CD4-positive, CD25-positive, alpha-beta regulatory T cell (primary cell): ENCODE measurements at regions not wholly inside any gene's neighbourhood (a gene's known extent, or its start where the extent isn't known, plus 50 kb on each side); places are given as distances from the start of the nearest gene placed in this dataset.

Experiments
- ATAC-seq, 2 donors: fragments of 150-1000 bp; cut with Tn5 transposase; one replicate each; pipeline ENCODE4 v1.10.0; 2021; ENCODE audit warnings: low read depth in 2 of 2, moderate number of reproducible peaks in 2 of 2, moderate library complexity in 1 of 2
- DNase-seq, 3 donors: peaks; one replicate each; pipeline versions ENCODE4 v3.0.0 to v3.0.0-alpha.2; 2012 to 2022; ENCODE audit warnings: mixed read lengths in 1 of 3
- H3K27ac ChIP-seq: one replicate; pipeline ENCODE4 v1.7.0; 2013; ENCODE audit warnings: mild to moderate bottlenecking, low read length; ENCODE audit not compliant: insufficient read depth, poor library complexity, severe bottlenecking
- H3K27me3 ChIP-seq: one replicate; pipeline ENCODE4 v1.7.0; 2013; ENCODE audit warnings: low read length; ENCODE audit not compliant: control insufficient read depth, insufficient read depth
- H3K36me3 ChIP-seq: one replicate; pipeline ENCODE4 v1.7.0; 2013; ENCODE audit warnings: mild to moderate bottlenecking, low read length, moderate library complexity; ENCODE audit not compliant: control insufficient read depth, insufficient read depth
- H3K4me1 ChIP-seq: 2 replicates; pipeline ENCODE4 v1.7.0; 2013; ENCODE audit warnings: mild to moderate bottlenecking, low read length; ENCODE audit not compliant: insufficient read depth, control insufficient read depth, poor library complexity, severe bottlenecking
- H3K4me3 ChIP-seq: one replicate; pipeline ENCODE4 v1.7.0; 2013; ENCODE audit warnings: low read depth, mild to moderate bottlenecking, low read length, moderate library complexity
- H3K9me3 ChIP-seq, 2 experiments: 1 replicate in 1 of 2; 2 replicates in 1 of 2; pipeline ENCODE4 v1.7.0; 2013; ENCODE audit warnings: low read length in 2 of 2, mild to moderate bottlenecking in 1 of 2, moderate library complexity in 1 of 2; ENCODE audit not compliant: control insufficient read depth in 2 of 2
- H3K27ac Mint-ChIP-seq, 3 donors: one replicate each; pipeline ENCODE4 v1.8.0; 2020 to 2022; ENCODE audit warnings: mild to moderate bottlenecking in 3 of 3, mixed read lengths in 3 of 3, moderate library complexity in 2 of 3
- H3K27me3 Mint-ChIP-seq: one replicate; pipeline ENCODE4 v1.8.0; 2022; ENCODE audit warnings: mild to moderate bottlenecking, mixed read lengths
- H3K36me3 Mint-ChIP-seq: one replicate; pipeline ENCODE4 v1.8.0; 2020; ENCODE audit warnings: mixed read lengths
- H3K4me1 Mint-ChIP-seq, 4 donors: one replicate each; pipeline ENCODE4 v1.8.0; 2020 to 2022; ENCODE audit warnings: mixed read lengths in 4 of 4, mild to moderate bottlenecking in 1 of 4
- H3K4me3 Mint-ChIP-seq, 4 donors: one replicate each; pipeline ENCODE4 v1.8.0; 2020 to 2022; ENCODE audit warnings: mild to moderate bottlenecking in 4 of 4, mixed read lengths in 4 of 4, moderate library complexity in 3 of 4
- H3K9me3 Mint-ChIP-seq, 7 donors: one replicate each; pipeline ENCODE4 v1.8.0; 2020 to 2022; ENCODE audit warnings: mixed read lengths in 7 of 7, mild to moderate bottlenecking in 3 of 7, moderate library complexity in 2 of 7

DNA sequence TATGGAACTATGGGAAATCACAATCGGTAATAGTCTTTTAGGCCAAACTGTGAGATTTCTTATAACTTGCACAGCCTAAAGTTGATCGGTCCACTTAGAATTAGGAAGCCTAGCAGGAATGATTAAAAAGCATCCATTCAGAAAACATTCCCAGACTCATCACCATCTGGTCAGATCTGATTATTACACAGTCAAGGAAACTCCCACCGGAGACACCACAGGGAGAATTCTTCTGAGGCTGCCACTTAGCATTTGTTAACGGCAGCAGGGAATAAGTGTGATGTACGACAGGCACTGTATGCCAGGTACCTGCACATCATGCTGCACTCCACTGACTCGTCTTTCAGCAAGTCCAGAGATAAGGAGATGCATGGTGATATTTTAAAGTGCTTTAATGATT is 227.6 kb upstream of the STEAP1 start:
- ATAC-seq = no peak
- no peaks in the 10 kb centered on the region for H3K4me1 ChIP-seq

GRCh38 chr7:89927762-89928161 is 226.5 kb upstream of the STEAP1 start:
- H3K4me1 Mint-ChIP-seq = no peaks in the 10 kb centered on the region
- H3K36me3 ChIP-seq = no peaks in the 10 kb centered on the region
- H3K27me3 ChIP-seq = no peaks in the 10 kb centered on the region
- H3K4me3 ChIP-seq = no peak overlapping the region
- H3K4me1 ChIP-seq = no peaks in the 10 kb centered on the region
- H3K4me3 Mint-ChIP-seq = no peak overlapping the region
- H3K27ac ChIP-seq = no peak overlapping the region
- H3K9me3 ChIP-seq = no peaks in the 10 kb centered on the region
- ATAC-seq (no peak), DNase-seq (no peak)
- no peaks in the 10 kb centered on the region for H3K36me3 Mint-ChIP-seq
- no peak overlapping the region for H3K27ac Mint-ChIP-seq
- H3K27me3 Mint-ChIP-seq = no peaks in the 10 kb centered on the region
- peaks cover 0 to 15% (median 3%) of the 10 kb centered on the region in 7 donors for H3K9me3 Mint-ChIP-seq

More for the DNA sequence above, 227.6 kb upstream of the STEAP1 start:
- no peak for DNase-seq
- Histone ChIP-seq H3K36me3 (no peaks in the 10 kb centered on the region), H3K27ac (no peak overlapping the region), H3K9me3 (no peaks in the 10 kb centered on the region), H3K4me3 (no peak overlapping the region), H3K27me3 (no peaks in the 10 kb centered on the region)
- no peaks in the 10 kb centered on the region for H3K27me3 Mint-ChIP-seq
- H3K9me3 Mint-ChIP-seq = peaks cover 0 to 15% (median 3%) of the 10 kb centered on the region in 7 donors
- H3K36me3 Mint-ChIP-seq = no peaks in the 10 kb centered on the region
- H3K27ac Mint-ChIP-seq = no peak overlapping the region
- H3K4me1 Mint-ChIP-seq = no peaks in the 10 kb centered on the region
- H3K4me3 Mint-ChIP-seq = no peak overlapping the region

- ATAC-seq (no peak), DNase-seq (no peak)
- no peaks in the 10 kb centered on the region for H3K4me1 ChIP-seq
- Mint-ChIP-seq H3K9me3 (peaks cover 0 to 12% (median 1%) of the 10 kb centered on the region in 7 donors), H3K4me3 (no peak overlapping the region), H3K4me1 (no peaks in the 10 kb centered on the region), H3K27me3 (no peaks in the 10 kb centered on the region), H3K27ac (no peak overlapping the region), H3K36me3 (no peaks in the 10 kb centered on the region)
- H3K27me3 ChIP-seq = no peaks in the 10 kb centered on the region
- no peaks in the 10 kb centered on the region for H3K36me3 ChIP-seq
- no peak overlapping the region for H3K27ac ChIP-seq
- no peaks in the 10 kb centered on the region for H3K9me3 ChIP-seq
- no peak overlapping the region for H3K4me3 ChIP-seq
These were observed 225.8 kb upstream of the STEAP1 start for GRCh38 chr7:89928451-89928850.

- no peak for ATAC-seq
These were observed 220.2 kb upstream of the STEAP1 start for GRCh38 chr7:89934101-89934500.

GRCh38 chr7:89943525-89944050 is 210.7 kb upstream of the STEAP1 start:
- H3K4me1 Mint-ChIP-seq = no peaks in the 10 kb centered on the region
- H3K9me3 Mint-ChIP-seq = peaks cover 0 to 17% (median 0%) of the 10 kb centered on the region in 7 donors
- no peaks in the 10 kb centered on the region for H3K36me3 Mint-ChIP-seq
- H3K27ac ChIP-seq = no peak overlapping the region
- no peaks in the 10 kb centered on the region for H3K36me3 ChIP-seq
- no peaks in the 10 kb centered on the region for H3K27me3 Mint-ChIP-seq
- no peak overlapping the region for H3K4me3 Mint-ChIP-seq
- H3K27me3 ChIP-seq = no peaks in the 10 kb centered on the region
- H3K4me1 ChIP-seq = no peaks in the 10 kb centered on the region
- DNase-seq (no peak), ATAC-seq (no peak)
- no peak overlapping the region for H3K27ac Mint-ChIP-seq
- H3K9me3 ChIP-seq = peaks cover 0 to 4% of the 10 kb centered on the region in 2 experiments
- no peak overlapping the region for H3K4me3 ChIP-seq

More at GRCh38 chr7:89934101-89934500, 220.2 kb upstream of the STEAP1 start:
- Histone ChIP-seq H3K27ac (no peak overlapping the region), H3K9me3 (no peaks in the 10 kb centered on the region), H3K4me3 (no peak overlapping the region), H3K4me1 (no peaks in the 10 kb centered on the region), H3K36me3 (no peaks in the 10 kb centered on the region), H3K27me3 (no peaks in the 10 kb centered on the region)
- H3K27me3 Mint-ChIP-seq = no peaks in the 10 kb centered on the region
- no peak overlapping the region for H3K4me3 Mint-ChIP-seq
- no peaks in the 10 kb centered on the region for H3K36me3 Mint-ChIP-seq
- DNase-seq = no peak
- H3K9me3 Mint-ChIP-seq = peaks cover 0 to 6% (median 3%) of the 10 kb centered on the region in 7 donors
- H3K4me1 Mint-ChIP-seq = no peaks in the 10 kb centered on the region
- no peak overlapping the region for H3K27ac Mint-ChIP-seq

DNA sequence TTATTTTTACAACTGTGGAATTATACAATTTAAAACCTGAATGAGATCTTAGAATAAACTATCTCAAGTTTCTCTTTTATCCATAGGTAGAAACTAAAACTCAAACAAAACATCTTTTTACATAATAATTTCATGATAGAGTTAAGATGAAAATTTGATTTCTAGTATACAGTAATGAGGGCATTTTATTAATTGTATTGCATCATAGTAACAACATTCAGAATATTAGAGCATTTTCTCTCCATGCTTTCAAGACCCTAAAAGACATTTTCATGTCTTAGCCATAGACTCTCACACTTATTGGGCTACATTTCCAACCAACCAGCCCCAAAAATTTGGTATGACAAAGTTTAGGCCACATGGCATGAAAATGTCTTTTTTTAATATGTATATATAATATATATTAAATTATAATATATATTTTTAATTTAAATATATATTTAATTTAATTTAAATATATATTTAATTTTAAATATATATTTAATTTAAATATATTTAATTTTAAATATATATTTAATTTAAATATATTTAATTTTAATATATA is 195.7 kb upstream of the STEAP1 start:
- H3K4me3 Mint-ChIP-seq = no peak overlapping the region
- no peak overlapping the region for H3K4me3 ChIP-seq
- no peaks in the 10 kb centered on the region for H3K36me3 ChIP-seq
- no peaks in the 10 kb centered on the region for H3K36me3 Mint-ChIP-seq
- peaks cover 0 to 1% of the 10 kb centered on the region in 2 experiments for H3K9me3 ChIP-seq
- no peak overlapping the region for H3K27ac Mint-ChIP-seq
- H3K4me1 Mint-ChIP-seq = no peaks in the 10 kb centered on the region
- peaks cover 3 to 22% (median 7%) of the 10 kb centered on the region in 7 donors for H3K9me3 Mint-ChIP-seq
- H3K4me1 ChIP-seq = no peaks in the 10 kb centered on the region
- H3K27ac ChIP-seq = no peak overlapping the region
- no peaks in the 10 kb centered on the region for H3K27me3 Mint-ChIP-seq
- ATAC-seq (no peak), DNase-seq (no peak)
- H3K27me3 ChIP-seq = no peaks in the 10 kb centered on the region

- DNase-seq = no peak
- H3K4me1 ChIP-seq = no peaks in the 10 kb centered on the region
- no peaks in the 10 kb centered on the region for H3K27me3 Mint-ChIP-seq
These were observed 188.1 kb upstream of the STEAP1 start for GRCh38 chr7:89966067-89966664.

DNA sequence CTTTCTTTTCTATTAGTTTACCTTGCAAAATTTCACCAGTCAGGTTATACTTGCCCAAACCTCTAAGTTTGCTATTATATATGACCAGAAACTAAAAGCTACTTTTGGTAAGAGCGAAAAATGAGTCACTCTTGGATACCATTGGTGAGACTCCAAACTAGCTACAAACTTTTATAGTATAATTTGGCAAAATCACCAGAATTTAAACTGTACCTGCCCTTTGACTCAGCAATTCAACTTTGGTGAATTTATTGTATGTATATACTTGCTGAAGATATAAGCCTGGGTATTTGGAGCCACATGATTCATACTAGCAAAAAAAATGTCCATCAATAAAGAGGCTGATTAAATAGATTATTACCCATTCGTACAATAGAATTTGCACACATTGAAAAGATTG is 178.7 kb upstream of the STEAP1 start:
- Mint-ChIP-seq H3K9me3 (peaks cover 0 to 13% (median 3%) of the 10 kb centered on the region in 7 donors), H3K36me3 (no peaks in the 10 kb centered on the region)

More at GRCh38 chr7:89966067-89966664, 188.1 kb upstream of the STEAP1 start:
- H3K9me3 ChIP-seq = peaks cover 0 to 4% of the 10 kb centered on the region in 2 experiments
- Mint-ChIP-seq H3K4me1 (no peaks in the 10 kb centered on the region), H3K36me3 (no peaks in the 10 kb centered on the region), H3K9me3 (peaks cover 3 to 8% (median 5%) of the 10 kb centered on the region in 7 donors), H3K27ac (no peak overlapping the region), H3K4me3 (no peak overlapping the region)
- no peak for ATAC-seq
- H3K4me3 ChIP-seq = no peak overlapping the region
- H3K36me3 ChIP-seq = no peaks in the 10 kb centered on the region
- no peak overlapping the region for H3K27ac ChIP-seq
- H3K27me3 ChIP-seq = no peaks in the 10 kb centered on the region

More for the DNA sequence above, 178.7 kb upstream of the STEAP1 start:
- ATAC-seq (no peak), DNase-seq (no peak)
- H3K27me3 ChIP-seq = no peaks in the 10 kb centered on the region
- no peak overlapping the region for H3K4me3 ChIP-seq
- no peaks in the 10 kb centered on the region for H3K4me1 Mint-ChIP-seq
- no peaks in the 10 kb centered on the region for H3K27me3 Mint-ChIP-seq
- no peaks in the 10 kb centered on the region for H3K36me3 ChIP-seq
- no peaks in the 10 kb centered on the region for H3K9me3 ChIP-seq
- H3K4me3 Mint-ChIP-seq = no peak overlapping the region
- no peaks in the 10 kb centered on the region for H3K4me1 ChIP-seq
- H3K27ac ChIP-seq = no peak overlapping the region
- no peak overlapping the region for H3K27ac Mint-ChIP-seq
